Heart left ventricle (tissue), 13 donors: ENCODE measurements at regions not wholly inside any gene's neighbourhood (a gene's known extent, or its start where the extent isn't known, plus 50 kb on each side); places are given as distances from the start of the nearest gene placed in this dataset.

Experiments used
- POLR2A ChIP-seq, 2 donors: fragments of 450-650 bp; IDR thresholded peaks; one replicate each; pipeline ENCODE4 v1.6.1; 2017; ENCODE audit warnings: antibody characterized with exemption in 2 of 2, mild to moderate bottlenecking in 2 of 2, moderate library complexity in 2 of 2
- TF ChIP-seq, protein P1 (sequence below), 12 donors: fragments of 200-600 bp; sonication (generic) in 4 of 12; IDR thresholded peaks; one replicate each; pipeline versions ENCODE4 v1.5.0 to v1.8.0; 2018 to 2022; ENCODE audit warnings: antibody characterized with exemption in 12 of 12, mild to moderate bottlenecking in 5 of 12
- donor health status: ischemic (EF 13 %, LVEDD 7.1; RV severe dilation, severe dysfunction).
- donor health status: DM: no; HTN: yes; CAD: no.
- donor health status: DM: no; HTN: no; CAD: no.
- donor health status: ischemic (EF 25% LVEDD 6.9; RV normal size, moderate dysfunction).
- donor health status: ischemic (EF 25% LVEDD 5.7; RV mildly dilated, moderate dysfunction).
- donor health status: ischemic (EF 35%, LVEDD 5.7; RV mildly dilated, moderate dysfunction).
- donor health status: nonischemic (EF 11% LVEDD 7.7; RV severe dilation, severe dysfunction).
- donor health status: DM: yes; HTN: yes; CAD: no.
- donor health status: PGD.
- donor health status: ischemic (EF 29% LVEDD 5.4; RV normal size, mild dysfunction).
- donor health status: nonischemic (EF 23%, LVEDD 6.1; RV moderate dilation, normal function).

DNA sequence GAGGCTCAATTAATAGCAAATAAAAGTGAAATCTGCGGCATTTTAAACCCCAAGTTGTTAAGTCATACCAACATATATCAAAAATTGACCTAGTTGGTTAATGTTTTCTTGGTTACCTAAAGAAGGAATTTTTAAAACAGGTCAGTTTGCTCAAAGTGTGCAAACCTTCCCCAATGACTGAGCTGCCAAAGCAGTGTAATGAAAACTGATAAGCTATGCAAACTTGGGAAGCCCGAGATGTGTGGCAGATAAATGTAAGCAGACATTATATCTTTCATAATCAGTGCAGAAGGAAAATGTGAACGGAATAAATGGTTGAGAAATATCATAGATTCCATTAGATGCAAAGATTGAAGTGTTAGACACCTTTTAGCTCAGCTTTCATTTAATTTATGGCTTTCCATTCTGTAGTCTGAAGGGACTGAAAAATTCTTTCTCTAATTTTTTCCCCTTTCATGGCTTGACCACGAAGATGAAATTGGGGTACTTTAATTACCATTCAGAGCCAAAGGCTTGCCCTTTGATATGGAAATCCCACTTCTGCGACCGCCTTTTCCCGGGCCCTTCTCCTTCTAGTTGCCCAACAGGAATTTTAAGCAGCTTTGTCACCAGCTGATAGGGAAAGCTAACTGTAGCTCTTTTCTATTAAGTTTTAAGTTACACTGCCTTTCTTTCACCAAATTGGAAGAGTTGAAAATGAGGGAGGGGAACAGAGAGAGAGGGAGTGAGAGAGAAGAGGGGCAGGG lies 306.6 kb upstream of the SOX5 start:
- TF ChIP-seq, protein P1, sequence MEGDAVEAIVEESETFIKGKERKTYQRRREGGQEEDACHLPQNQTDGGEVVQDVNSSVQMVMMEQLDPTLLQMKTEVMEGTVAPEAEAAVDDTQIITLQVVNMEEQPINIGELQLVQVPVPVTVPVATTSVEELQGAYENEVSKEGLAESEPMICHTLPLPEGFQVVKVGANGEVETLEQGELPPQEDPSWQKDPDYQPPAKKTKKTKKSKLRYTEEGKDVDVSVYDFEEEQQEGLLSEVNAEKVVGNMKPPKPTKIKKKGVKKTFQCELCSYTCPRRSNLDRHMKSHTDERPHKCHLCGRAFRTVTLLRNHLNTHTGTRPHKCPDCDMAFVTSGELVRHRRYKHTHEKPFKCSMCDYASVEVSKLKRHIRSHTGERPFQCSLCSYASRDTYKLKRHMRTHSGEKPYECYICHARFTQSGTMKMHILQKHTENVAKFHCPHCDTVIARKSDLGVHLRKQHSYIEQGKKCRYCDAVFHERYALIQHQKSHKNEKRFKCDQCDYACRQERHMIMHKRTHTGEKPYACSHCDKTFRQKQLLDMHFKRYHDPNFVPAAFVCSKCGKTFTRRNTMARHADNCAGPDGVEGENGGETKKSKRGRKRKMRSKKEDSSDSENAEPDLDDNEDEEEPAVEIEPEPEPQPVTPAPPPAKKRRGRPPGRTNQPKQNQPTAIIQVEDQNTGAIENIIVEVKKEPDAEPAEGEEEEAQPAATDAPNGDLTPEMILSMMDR (IDR thresholded peaks at IDR 0.05): no peak
- no peak for TF ChIP-seq POLR2A (IDR thresholded peaks at IDR 0.05)
